ENCODE measurements at regions not wholly inside any gene's neighbourhood (a gene's known extent, or its start where the extent isn't known, plus 50 kb on each side); places are given as distances from the start of the nearest gene placed in this dataset.
"Not testable (repeated sequence)": the region's sequence is repeated elsewhere in the genome, so short reads cannot be mapped to it uniquely, and the experiment has no call there.

- DNase-seq (ENCODE audit: low read depth) = no peak
Measured at GRCh38 chr4:91997045-91997444, 306.7 kb upstream of the GRID2 start.

GRCh38 chr4:92012899-92013867 lies 290.6 kb upstream of the GRID2 start:
- no peak for DNase-seq (ENCODE audit: low read depth)

- DNase-seq (ENCODE audit: low read depth) = no peak
Measured at GRCh38 chr4:92014067-92014466, 289.7 kb upstream of the GRID2 start.

- DNase-seq (ENCODE audit: low read depth) = no peak
Measured at GRCh38 chr4:92021203-92021602, 282.6 kb upstream of the GRID2 start.

- DNase-seq (ENCODE audit: low read depth) = no peak
Measured at GRCh38 chr4:92021788-92022187, 282.0 kb upstream of the GRID2 start.

- not testable (repeated sequence) for DNase-seq (ENCODE audit: low read depth)
Measured at GRCh38 chr4:92028830-92029229, 274.9 kb upstream of the GRID2 start.

GRCh38 chr4:92031825-92032224 lies 271.9 kb upstream of the GRID2 start:
- no peak for DNase-seq (ENCODE audit: low read depth)

GRCh38 chr4:92035666-92036065 lies 268.1 kb upstream of the GRID2 start:
- DNase-seq (ENCODE audit: low read depth) = peak; percentile 1

GRCh38 chr4:92045718-92046117 lies 258.0 kb upstream of the GRID2 start:
- no peak for DNase-seq (ENCODE audit: low read depth)

- no peak for DNase-seq (ENCODE audit: low read depth)
Measured at GRCh38 chr4:92047209-92047875, 256.4 kb upstream of the GRID2 start.

- no peak for DNase-seq (ENCODE audit: low read depth)
Measured at GRCh38 chr4:92050875-92051274, 252.9 kb upstream of the GRID2 start.

- no peak for DNase-seq (ENCODE audit: low read depth)
Measured at GRCh38 chr4:92059615-92060014, 244.2 kb upstream of the GRID2 start.

GRCh38 chr4:92060333-92060732 lies 243.4 kb upstream of the GRID2 start:
- DNase-seq (ENCODE audit: low read depth) = no peak

GRCh38 chr4:92064574-92064973 lies 239.2 kb upstream of the GRID2 start:
- no peak for DNase-seq (ENCODE audit: low read depth)

GRCh38 chr4:92066485-92066884 lies 237.3 kb upstream of the GRID2 start:
- no peak for DNase-seq (ENCODE audit: low read depth)

GRCh38 chr4:92071587-92071986 lies 232.2 kb upstream of the GRID2 start:
- DNase-seq (ENCODE audit: low read depth) = no peak

- no peak for DNase-seq (ENCODE audit: low read depth)
Measured at GRCh38 chr4:92074839-92075238, 228.9 kb upstream of the GRID2 start.

- DNase-seq (ENCODE audit: low read depth) = no peak
Measured at GRCh38 chr4:92090887-92091286, 212.9 kb upstream of the GRID2 start.

- DNase-seq (ENCODE audit: low read depth) = peak; percentile 41
Measured at GRCh38 chr4:92091335-92091734, 212.4 kb upstream of the GRID2 start.

GRCh38 chr4:92099861-92100260 lies 203.9 kb upstream of the GRID2 start:
- DNase-seq (ENCODE audit: low read depth) = no peak

GRCh38 chr4:92100975-92101374 lies 202.8 kb upstream of the GRID2 start:
- no peak for DNase-seq (ENCODE audit: low read depth)

GRCh38 chr4:92101737-92102172 lies 202.0 kb upstream of the GRID2 start:
- no peak for DNase-seq (ENCODE audit: low read depth)

GRCh38 chr4:92104506-92104905 lies 199.3 kb upstream of the GRID2 start:
- DNase-seq (ENCODE audit: low read depth) = no peak
